ENCODE measurements at regions not wholly inside any gene's neighbourhood (a gene's known extent, or its start where the extent isn't known, plus 50 kb on each side); places are given as distances from the start of the nearest gene placed in this dataset.
A peak's percentile ranks its signal among the peaks of the same experiment; 100 is the strongest.
"Not testable (repeated sequence)": the region's sequence is repeated elsewhere in the genome, so short reads cannot be mapped to it uniquely, and the experiment has no call there.

- ATAC-seq, result not testable (repeated sequence)
Measured at GRCh38 chr5:87145853-87146252, 121.8 kb upstream of the RASA1 start.

- ATAC-seq, result no peak
Measured at GRCh38 chr5:87147441-87147840, 120.2 kb upstream of the RASA1 start.

DNA sequence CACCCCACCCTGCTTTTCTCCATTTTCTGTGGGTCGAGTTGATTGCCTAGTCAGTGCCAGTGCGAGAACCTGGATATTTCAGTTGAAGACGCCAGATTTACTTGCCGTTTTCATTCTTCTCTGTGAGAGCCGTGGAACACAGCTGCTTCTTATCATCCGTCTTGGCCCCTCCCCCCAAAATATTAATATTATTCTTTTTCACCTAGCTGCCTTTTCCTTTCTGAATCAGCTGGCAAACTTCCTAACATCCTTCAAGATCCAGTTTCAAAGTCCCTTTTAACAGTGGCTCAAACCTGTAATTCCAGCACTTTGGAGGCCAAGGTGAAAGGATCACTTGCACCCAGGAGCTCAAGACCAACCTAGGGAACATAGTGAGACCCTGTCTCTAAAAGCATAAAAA, 117.1 kb upstream of the RASA1 start:
- ATAC-seq, result no peak

DNA sequence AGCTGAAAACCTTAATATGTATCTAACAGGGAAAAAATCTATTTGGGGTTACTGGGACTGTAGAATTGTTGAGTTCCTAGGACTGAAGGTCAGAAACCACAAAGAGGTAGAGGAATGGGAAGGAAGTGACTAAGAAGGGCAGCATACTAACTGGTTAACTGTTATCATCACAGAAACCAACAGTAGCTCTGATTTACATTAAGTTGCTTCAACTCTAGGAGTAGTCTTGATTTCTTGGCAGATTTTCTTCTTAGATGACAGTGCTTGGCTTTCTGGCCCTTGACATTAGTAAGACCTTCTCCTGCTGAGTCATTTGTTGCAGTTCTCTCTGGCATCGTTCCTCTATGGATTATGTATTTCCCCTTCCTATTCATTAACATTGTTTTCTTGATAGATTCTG, 116.1 kb upstream of the RASA1 start:
- peak; percentile 44 for ATAC-seq

DNA sequence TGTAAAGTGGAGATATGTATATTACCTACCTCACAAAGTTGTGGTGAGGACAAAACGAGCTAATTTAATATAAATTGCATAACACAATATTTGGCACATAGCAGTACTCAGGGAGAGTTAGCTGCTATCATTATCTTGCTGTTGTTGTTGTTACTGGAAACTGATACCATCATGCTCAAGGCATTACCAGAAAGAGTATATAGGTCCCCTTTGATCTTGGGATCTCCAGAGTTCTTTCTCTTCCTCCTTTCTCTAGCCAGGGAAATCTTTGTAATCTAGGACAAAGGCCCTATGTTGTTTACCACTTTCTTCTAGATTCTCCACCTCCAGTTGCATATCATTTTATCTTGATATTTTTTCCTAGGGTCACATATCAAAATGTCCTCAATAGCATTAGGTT, 114.8 kb upstream of the RASA1 start:
- ATAC-seq, result no peak

GRCh38 chr5:87154191-87154590, 113.5 kb upstream of the RASA1 start:
- ATAC-seq, result no peak

DNA sequence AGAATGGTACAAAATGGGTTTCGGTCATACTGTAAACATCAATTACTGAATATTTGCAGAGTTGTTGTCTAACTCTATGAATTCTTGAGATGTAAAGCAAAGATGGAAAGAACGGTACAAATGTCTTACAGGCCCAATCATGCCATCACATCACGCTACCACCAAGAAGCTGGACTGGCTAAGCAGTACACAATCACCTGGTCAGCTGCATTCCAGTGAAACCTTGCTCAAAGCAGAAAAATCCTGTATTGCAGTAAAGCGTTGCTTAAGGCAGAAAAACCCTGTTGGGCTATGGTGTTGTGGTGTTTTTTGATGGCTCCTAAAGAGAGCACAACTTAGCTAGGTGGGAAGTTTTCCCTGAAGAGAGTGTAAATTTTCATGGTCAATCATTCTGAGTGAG, 112.6 kb upstream of the RASA1 start:
- ATAC-seq, result no peak

GRCh38 chr5:87156631-87157030, 111.1 kb upstream of the RASA1 start:
- ATAC-seq, result no peak

- ATAC-seq, result no peak
Measured at GRCh38 chr5:87164409-87164808, 103.3 kb upstream of the RASA1 start.

- ATAC-seq, result peak; percentile 41
Measured at GRCh38 chr5:87169300-87169991, 98.2 kb upstream of the RASA1 start.

- no peak for ATAC-seq
Measured at GRCh38 chr5:87170799-87171198, 96.9 kb upstream of the RASA1 start.

- no peak for ATAC-seq
Measured at GRCh38 chr5:87182649-87183048, 85.0 kb upstream of the RASA1 start.

- ATAC-seq, result no peak
Measured at GRCh38 chr5:87183896-87184295, 83.8 kb upstream of the RASA1 start.

GRCh38 chr5:87184605-87185004, 83.1 kb upstream of the RASA1 start:
- ATAC-seq, result no peak

- peak; percentile 55 for ATAC-seq
Measured at GRCh38 chr5:87185838-87186237, 81.8 kb upstream of the RASA1 start.

GRCh38 chr5:87188391-87188790, 79.3 kb upstream of the RASA1 start:
- no peak for ATAC-seq

DNA sequence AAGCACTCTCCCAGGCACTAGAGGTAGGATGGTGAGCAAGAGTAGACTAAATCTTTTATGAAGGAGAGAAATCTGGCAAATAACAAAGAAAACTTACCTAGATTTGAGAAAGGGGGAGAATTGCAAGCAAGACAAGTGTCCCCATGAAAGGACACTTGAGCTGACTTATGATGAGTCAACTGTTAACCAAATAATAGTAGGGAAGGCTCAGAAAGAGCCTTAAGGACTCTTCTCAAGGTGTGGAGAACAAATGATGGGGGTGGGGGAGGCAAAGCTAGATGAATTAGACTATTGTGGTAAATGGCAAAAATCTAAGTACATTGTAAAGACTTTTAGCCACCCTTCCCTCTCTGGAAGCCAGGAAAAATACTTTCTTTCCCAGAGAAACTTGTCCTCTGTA, 77.6 kb upstream of the RASA1 start:
- ATAC-seq, result no peak

GRCh38 chr5:87190687-87191086, 77.0 kb upstream of the RASA1 start:
- no peak for ATAC-seq

DNA sequence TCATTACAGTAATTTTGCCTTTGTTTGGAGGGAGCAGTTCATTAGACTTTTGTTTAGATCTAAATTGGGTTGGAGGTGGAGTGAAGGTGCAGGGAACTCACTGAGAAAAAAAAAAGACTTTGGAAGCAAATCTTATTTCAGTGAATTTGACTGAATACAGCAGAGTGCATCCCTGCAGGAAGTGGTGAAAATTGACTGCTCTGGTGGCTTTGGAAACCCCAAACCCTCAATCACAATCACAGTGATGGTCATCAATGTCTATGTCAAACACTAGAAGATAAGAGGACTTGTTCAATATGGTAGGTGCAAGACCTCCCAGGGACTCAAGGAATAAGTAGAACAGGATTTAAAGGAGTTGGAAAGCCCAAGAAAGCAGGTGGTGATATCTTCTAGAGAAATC, 76.0 kb upstream of the RASA1 start:
- no peak for ATAC-seq

DNA sequence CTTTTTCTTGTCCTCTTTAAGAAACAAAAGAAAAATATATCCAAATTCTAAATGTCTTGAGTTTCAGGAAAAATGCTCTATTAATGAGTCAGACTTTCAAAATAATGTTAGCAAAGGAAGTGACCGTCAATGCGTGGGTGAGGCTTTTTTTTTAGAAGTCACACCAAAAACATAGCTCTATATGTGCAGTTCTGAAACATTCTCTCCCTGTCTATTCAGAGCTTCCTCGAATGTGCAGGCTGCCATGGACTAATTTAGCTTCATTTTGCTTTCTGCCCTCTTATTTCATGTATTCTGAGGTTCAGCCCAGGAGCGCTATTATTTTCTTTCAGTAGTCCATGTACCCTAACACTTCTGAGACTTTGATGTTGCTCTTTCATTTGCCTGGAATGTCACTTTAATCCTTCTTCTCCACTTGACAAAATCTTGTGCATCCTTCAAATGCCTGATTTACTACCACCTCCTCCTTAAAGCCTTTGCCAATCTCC, 72.5 kb upstream of the RASA1 start:
- no peak for ATAC-seq

DNA sequence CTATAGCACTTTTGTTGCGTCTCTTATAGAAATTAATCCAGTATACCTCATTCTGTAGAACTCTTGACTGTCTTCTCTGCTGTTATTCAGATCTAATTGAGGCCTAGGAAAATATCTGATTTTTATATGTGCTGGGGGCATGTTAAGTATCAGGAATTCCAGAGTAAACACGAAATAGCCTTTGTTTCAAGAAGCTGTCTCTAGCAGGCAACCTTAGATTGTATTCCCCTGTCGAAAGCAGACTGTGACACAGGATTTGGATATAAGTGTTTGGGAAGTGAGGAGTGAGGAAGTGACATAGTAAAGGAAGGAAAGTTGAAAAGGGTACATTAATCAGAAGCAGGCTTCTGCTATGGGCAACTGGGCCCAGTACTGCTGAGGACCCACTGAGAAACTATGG, 72.1 kb upstream of the RASA1 start:
- ATAC-seq, result no peak

DNA sequence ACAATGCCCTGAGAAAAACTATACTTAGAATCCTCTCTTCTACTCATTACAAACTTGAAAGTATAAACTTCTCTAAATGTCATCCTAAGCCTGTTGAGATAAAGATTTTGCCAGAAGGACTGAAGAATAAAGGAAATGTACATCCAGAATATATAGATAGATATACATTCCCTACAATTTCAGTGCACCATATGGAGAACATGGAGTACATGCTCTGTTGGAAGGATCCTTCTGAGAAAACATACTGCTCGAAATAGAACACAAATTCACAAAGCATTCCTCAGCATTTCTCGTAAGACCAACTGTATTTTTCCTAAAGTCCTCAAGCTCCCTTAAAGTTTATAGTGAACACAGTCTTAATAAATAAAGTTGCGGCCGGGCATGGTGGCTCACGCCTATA, 69.7 kb upstream of the RASA1 start:
- ATAC-seq, result no peak

DNA sequence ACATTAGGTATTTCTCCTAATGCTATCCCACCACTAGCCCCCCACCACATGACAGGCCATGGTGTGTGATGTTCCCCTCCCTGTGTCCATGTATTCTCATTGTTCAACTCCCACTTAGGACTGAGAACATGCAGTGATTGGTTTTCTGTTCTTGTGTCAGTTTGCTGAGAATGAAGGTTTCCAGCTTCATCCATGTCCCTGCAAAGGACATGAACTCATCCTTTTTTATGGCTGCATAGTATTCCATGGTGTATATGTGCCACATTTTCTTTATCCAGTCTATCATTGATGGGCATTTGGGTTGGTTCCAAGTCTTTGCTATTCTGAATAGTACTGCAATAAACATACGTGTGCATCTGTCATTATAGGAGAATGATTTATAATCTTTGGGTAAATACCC, 68.4 kb upstream of the RASA1 start:
- not testable (repeated sequence) for ATAC-seq

GRCh38 chr5:87199704-87200103, 68.0 kb upstream of the RASA1 start:
- ATAC-seq, result not testable (repeated sequence)

GRCh38 chr5:87210076-87210475, 57.6 kb upstream of the RASA1 start:
- ATAC-seq, result no peak
